H1 (cell line): ENCODE measurements at regions not wholly inside any gene's neighbourhood (a gene's known extent, or its start where the extent isn't known, plus 50 kb on each side); places are given as distances from the start of the nearest gene placed in this dataset.

Experiments
- CTCF ChIA-PET: fragments of 300-600 bp; sonication (Branson Sonifier 250); formaldehyde crosslinking; loops from one replicate; lab custom pipeline; 2021; ENCODE audit not compliant: partially characterized antibody; lab: Charles Lee
- POLR2A ChIA-PET: fragments of 300-600 bp; sonication (Branson Sonifier 250); formaldehyde crosslinking; loops from one replicate; lab custom pipeline; 2021; ENCODE audit warnings: inconsistent platforms; ENCODE audit not compliant: partially characterized antibody; lab: Charles Lee
- DNase-seq, 2 experiments: peaks; one replicate each; pipeline versions ENCODE4 v3.0.0 to v3.0.0-alpha.2; 2010 to 2022; ENCODE audit warnings: low spot score in 2 of 2, low read depth in 1 of 2, mixed read lengths in 1 of 2
- FAIRE-seq: peaks from 2 replicates; lab custom pipeline; 2011; peaks lifted over from hg19 to GRCh38; lab: Jason Lieb, UNC
- H2AFZ ChIP-seq: 2 replicates; pipeline ENCODE4 v1.8.1; 2012; ENCODE audit warnings: low read length, inconsistent platforms
- H2AK5ac ChIP-seq: 2 replicates; pipeline ENCODE4 v1.6.1; 2013; ENCODE audit warnings: low read depth, low read length
- H2BK120ac ChIP-seq: replicated peaks from 2 replicates; pipeline ENCODE3; 2013; ENCODE audit warnings: low read depth, low read length, inconsistent platforms
- H2BK12ac ChIP-seq: 2 replicates; pipeline ENCODE4 v1.6.1; 2013; ENCODE audit warnings: low read depth, low read length
- H2BK15ac ChIP-seq: 2 replicates; pipeline ENCODE4 v1.6.1; 2013; ENCODE audit warnings: low read length
- H2BK20ac ChIP-seq: 2 replicates; pipeline ENCODE4 v1.6.1; 2013; ENCODE audit warnings: low read length
- H2BK5ac ChIP-seq: 2 replicates; pipeline ENCODE4 v1.6.1; 2013; ENCODE audit warnings: low read depth, low read length
- H3K14ac ChIP-seq: 2 replicates; pipeline ENCODE4 v1.6.1; 2013; ENCODE audit warnings: inconsistent platforms; ENCODE audit not compliant: insufficient read length
- H3K18ac ChIP-seq: 2 replicates; pipeline ENCODE4 v1.6.1; 2013; ENCODE audit warnings: low read length; ENCODE audit errors: extremely low read depth
- H3K23ac ChIP-seq: 2 replicates; pipeline ENCODE4 v1.6.1; 2013; ENCODE audit warnings: inconsistent platforms; ENCODE audit not compliant: insufficient read length
- H3K23me2 ChIP-seq: 2 replicates; pipeline ENCODE4 v1.6.1; 2013; ENCODE audit warnings: low read depth, low read length
- H3K27ac ChIP-seq: 2 replicates; pipeline ENCODE4 v1.6.1; 2011; ENCODE audit warnings: low read depth, low read length, inconsistent platforms
- H3K27me3 ChIP-seq, 4 experiments: replicated peaks in 1 of 4; 1 replicate in 1 of 4; 2 replicates in 3 of 4; pipeline versions ENCODE4 v1.6.1 to v1.8.1; 2011 to 2013; ENCODE audit warnings: low read length in 3 of 4, mild to moderate bottlenecking in 3 of 4, inconsistent platforms in 2 of 4, mixed read lengths in 2 of 4, moderate library complexity in 1 of 4; ENCODE audit not compliant: control insufficient read depth in 3 of 4, insufficient read depth in 3 of 4; ENCODE audit errors: extremely low read depth in 1 of 4
- H3K36me3 ChIP-seq, 4 experiments: 2 replicates each; pipeline versions ENCODE4 v1.6.1 to v1.8.1; 2011 to 2013; ENCODE audit warnings: mild to moderate bottlenecking in 4 of 4, low read length in 3 of 4, moderate library complexity in 2 of 4, control low read depth in 1 of 4, inconsistent platforms in 1 of 4; ENCODE audit not compliant: insufficient read depth in 4 of 4, control insufficient read depth in 2 of 4
- H3K4ac ChIP-seq: replicated peaks from 2 replicates; pipeline ENCODE3; 2013; ENCODE audit warnings: low read length, low read depth, mixed read lengths, inconsistent platforms; ENCODE audit not compliant: insufficient read length
- H3K4me1 ChIP-seq, 4 experiments: replicated peaks in 1 of 4; 1 replicate in 1 of 4; 2 replicates in 3 of 4; pipeline versions ENCODE4 v1.6.1 to v1.8.1; 2011 to 2013; ENCODE audit warnings: low read length in 3 of 4, inconsistent platforms in 2 of 4, mixed read lengths in 1 of 4; ENCODE audit not compliant: insufficient read depth in 4 of 4, control insufficient read depth in 3 of 4
- H3K4me2 ChIP-seq, 2 experiments: 2 replicates each; pipeline versions ENCODE4 v1.6.1 to v1.8.1; 2011 to 2013; ENCODE audit warnings: low read depth in 2 of 2, low read length in 2 of 2, control low read depth in 1 of 2, inconsistent platforms in 1 of 2, mild to moderate bottlenecking in 1 of 2; ENCODE audit not compliant: insufficient read depth in 1 of 2
- H3K4me3 ChIP-seq, 4 experiments: fragments of 200-600, 300-600 bp in 1 of 4; sonication (generic), shearing (Covaris generic), sonication (Bioruptor Twin) in 1 of 4; 2 replicates each; pipeline versions ENCODE4 v1.5.1 to v1.8.1; 2011 to 2016; ENCODE audit warnings: low read length in 4 of 4, low read depth in 3 of 4, control low read depth in 2 of 4, inconsistent platforms in 2 of 4, mild to moderate bottlenecking in 2 of 4, mixed read lengths in 1 of 4, moderate library complexity in 1 of 4; ENCODE audit not compliant: insufficient read depth in 2 of 4; ENCODE audit errors: extremely low read depth in 1 of 4
- H3K56ac ChIP-seq: replicated peaks from 2 replicates; pipeline ENCODE3; 2013; ENCODE audit warnings: low read depth, mild to moderate bottlenecking, mixed read lengths, low read length, inconsistent platforms; ENCODE audit not compliant: insufficient read length
- H3K79me1 ChIP-seq: 2 replicates; pipeline ENCODE4 v1.6.1; 2013; ENCODE audit warnings: low read depth, low read length, control low read depth
- H3K79me2 ChIP-seq, 2 experiments: 2 replicates each; pipeline versions ENCODE4 v1.6.1 to v1.8.1; 2012 to 2013; ENCODE audit warnings: low read length in 2 of 2, mild to moderate bottlenecking in 2 of 2, inconsistent platforms in 1 of 2; ENCODE audit not compliant: insufficient read depth in 2 of 2, control insufficient read depth in 1 of 2
- H3K9ac ChIP-seq, 4 experiments: replicated peaks in 1 of 4; 1 replicate in 1 of 4; 2 replicates in 3 of 4; pipeline versions ENCODE4 v1.6.1 to v1.8.1; 2011 to 2013; ENCODE audit warnings: low read depth in 3 of 4, low read length in 3 of 4, control low read depth in 2 of 4, mild to moderate bottlenecking in 2 of 4, moderate library complexity in 2 of 4, inconsistent platforms in 1 of 4; ENCODE audit errors: extremely low read depth in 1 of 4
- H3K9me3 ChIP-seq, 2 experiments: 2 replicates each; pipeline versions ENCODE4 v1.6.1 to v1.8.1; 2012 to 2013; ENCODE audit warnings: mild to moderate bottlenecking in 2 of 2, moderate library complexity in 2 of 2, control low read depth in 1 of 2, inconsistent platforms in 1 of 2, low read depth in 1 of 2, low read length in 1 of 2, mixed read lengths in 1 of 2; ENCODE audit not compliant: insufficient read depth in 2 of 2
- H4K20me1 ChIP-seq, 2 experiments: replicated peaks in 1 of 2; 2 replicates each; pipeline versions ENCODE3 to v1.8.1; 2011 to 2013; ENCODE audit warnings: inconsistent platforms in 2 of 2, low read length in 2 of 2, mild to moderate bottlenecking in 1 of 2; ENCODE audit not compliant: insufficient read depth in 2 of 2, control insufficient read depth in 1 of 2
- H4K5ac ChIP-seq: 2 replicates; pipeline ENCODE4 v1.6.1; 2013; ENCODE audit warnings: low read length, low read depth, mixed read lengths, inconsistent platforms; ENCODE audit not compliant: insufficient read length
- H4K8ac ChIP-seq: 2 replicates; pipeline ENCODE4 v1.8.0; 2013; ENCODE audit warnings: mild to moderate bottlenecking, moderate library complexity, low read length, inconsistent platforms; ENCODE audit not compliant: insufficient read depth; ENCODE audit errors: extremely low read depth
- H4K91ac ChIP-seq: replicated peaks from 2 replicates; pipeline ENCODE3; 2013; ENCODE audit warnings: low read length, mixed read lengths, inconsistent platforms; ENCODE audit not compliant: insufficient read length
- BRCA1 ChIP-seq: IDR thresholded peaks from 2 replicates; pipeline ENCODE4 v1.6.1; 2012; ENCODE audit warnings: low read depth, low read length, improper control_type of control experiment
- CBX5 ChIP-seq: fragments of 300-800, 300-1000 bp; sonication (generic); IDR thresholded peaks from 2 replicates; pipeline ENCODE4 v1.7.1; 2016; ENCODE audit warnings: antibody characterized with exemption, low read length, low read depth
- CBX8 ChIP-seq: fragments of 300-800, 300-1000 bp; sonication (generic); IDR thresholded peaks from 2 replicates; pipeline ENCODE4 v1.7.1; 2016; ENCODE audit warnings: low read depth, low read length, borderline replicate concordance
- CHD2 ChIP-seq: IDR thresholded peaks from 2 replicates; pipeline ENCODE4 v1.6.1; 2012; ENCODE audit warnings: low read length, improper control_type of control experiment
- EZH2 ChIP-seq: fragments of 200-600 bp; sonication (generic); IDR thresholded peaks from 2 replicates; pipeline ENCODE4 v1.7.1; 2012; ENCODE audit warnings: low read depth, mild to moderate bottlenecking, moderate library complexity, low read length, inconsistent platforms; ENCODE audit not compliant: severe bottlenecking
- MAFK ChIP-seq: IDR thresholded peaks from 2 replicates; pipeline ENCODE4 v1.6.1; 2012; ENCODE audit warnings: low read depth, mild to moderate bottlenecking, improper control_type of control experiment, low read length
- POLR2AphosphoS5 ChIP-seq: IDR thresholded peaks from 2 replicates; pipeline ENCODE4 v1.6.1; 2011; ENCODE audit warnings: low read depth, low read length
- POU5F1 ChIP-seq: IDR thresholded peaks from 2 replicates; pipeline ENCODE4 v1.6.1; 2011; ENCODE audit warnings: low read depth, mild to moderate bottlenecking, low read length, moderate library complexity
- RBBP5 ChIP-seq: IDR thresholded peaks from 2 replicates; pipeline ENCODE4 v1.7.1; 2012; ENCODE audit warnings: low read depth, mild to moderate bottlenecking, inconsistent platforms, low read length, moderate library complexity, borderline replicate concordance
- RFX5 ChIP-seq: IDR thresholded peaks from 2 replicates; pipeline ENCODE4 v1.6.1; 2011; ENCODE audit warnings: low read depth, low read length, improper control_type of control experiment, borderline replicate concordance
- RXRA ChIP-seq: IDR thresholded peaks from 2 replicates; pipeline ENCODE4 v1.6.1; 2011; ENCODE audit warnings: low read depth, mild to moderate bottlenecking, low read length, moderate library complexity; ENCODE audit not compliant: insufficient read depth
- SIN3A ChIP-seq, 2 experiments: IDR thresholded peaks in 1 of 2; conservative IDR thresholded peaks in 1 of 2; 2 replicates each; pipeline ENCODE4 v1.6.1; 2011 to 2012; ENCODE audit warnings: low read length in 2 of 2, improper control_type of control experiment in 1 of 2, low read depth in 1 of 2, mild to moderate bottlenecking in 1 of 2
- SIX5 ChIP-seq: IDR thresholded peaks from 2 replicates; pipeline ENCODE4 v1.6.1; 2011; ENCODE audit warnings: mild to moderate bottlenecking, low read depth, low read length
- SP4 ChIP-seq: IDR thresholded peaks from 2 replicates; pipeline ENCODE4 v1.6.1; 2012; ENCODE audit warnings: low read length, inconsistent platforms
- TBP ChIP-seq: IDR thresholded peaks from 2 replicates; pipeline ENCODE4 v1.6.1; 2011; ENCODE audit warnings: low read depth, low read length, improper control_type of control experiment
- TCF12 ChIP-seq: IDR thresholded peaks from 2 replicates; pipeline ENCODE4 v1.6.1; 2011; ENCODE audit warnings: low read depth, mild to moderate bottlenecking, low read length
- YY1 ChIP-seq: IDR thresholded peaks from 2 replicates; pipeline ENCODE4 v1.6.1; 2011; ENCODE audit warnings: low read depth, mild to moderate bottlenecking, low read length
- WGBS, 2 experiments: shearing (Covaris generic) in 1 of 2; methylation state at CpG; one replicate each; pipeline versions ENCODE4 v1.1.6 to v1.1.7; 2013 to 2015; ENCODE audit warnings: low lambda C conversion rate in 2 of 2, mixed read lengths in 2 of 2, inconsistent platforms in 1 of 2, low coverage in 1 of 2, missing lambda C conversion rate in 1 of 2; ENCODE audit not compliant: insufficient replicate concordance in 2 of 2, insufficient coverage in 1 of 2, insufficient read length in 1 of 2; ENCODE audit errors: extremely low coverage in 1 of 2, missing lambda C conversion rate in 1 of 2; 5-methylcytosine and 5-hydroxymethylcytosine counted together

DNA sequence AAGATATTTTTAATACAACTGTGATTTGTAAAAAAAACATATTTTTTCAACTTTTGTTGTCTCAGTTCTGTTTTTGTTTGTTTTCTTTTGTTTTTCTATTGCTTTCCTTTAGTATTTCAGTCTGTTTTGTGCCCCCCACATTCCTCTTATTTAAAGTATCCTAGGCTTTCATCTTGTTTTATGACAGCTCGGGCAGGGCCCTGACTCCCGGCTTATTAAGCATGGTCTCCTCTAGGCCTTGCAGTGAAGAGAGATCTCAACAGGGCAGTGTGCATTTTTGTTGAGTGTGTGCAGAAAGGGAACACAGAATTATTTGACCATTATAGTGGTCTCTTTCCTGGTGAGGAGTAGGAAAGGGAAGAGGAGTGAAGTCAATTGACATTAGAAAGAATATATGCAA, 110.2 kb upstream of the SLC38A4 start:
- no peak overlapping the region for H3K18ac ChIP-seq
- no peaks in the 10 kb centered on the region for H3K79me2 ChIP-seq
- H3K9me3 ChIP-seq: no peaks in the 10 kb centered on the region
- POLR2A ChIA-PET: no interaction called here
- no peaks in the 10 kb centered on the region for H3K27me3 ChIP-seq
- H3K14ac ChIP-seq: no peak overlapping the region
- H3K4me3 ChIP-seq: no peak overlapping the region
- H3K9ac ChIP-seq: no peak overlapping the region
- no peak overlapping the region for H2BK12ac ChIP-seq
- H2BK15ac ChIP-seq: no peak overlapping the region
- H3K23me2 ChIP-seq: no peaks in the 10 kb centered on the region
- no peak overlapping the region for H2BK120ac ChIP-seq
- DNase-seq (no peak), FAIRE-seq (no peak)
- H3K4ac ChIP-seq: no peak overlapping the region
- no peaks in the 10 kb centered on the region for H3K4me1 ChIP-seq
- no peak overlapping the region for H3K23ac ChIP-seq
- no peak overlapping the region for H2BK5ac ChIP-seq
- no peak overlapping the region for H2AFZ ChIP-seq
- no peaks in the 10 kb centered on the region for H4K20me1 ChIP-seq
- CTCF ChIA-PET: interaction anchor here (1.1 to 1.3 kb wide), 3 partner anchors 27 to 275 kb away, joined by 3 to 5 read pairs (median 3); no protein-coding TSS in a partner anchor
- WGBS, 2 experiments: 78% methylated on average over 2 of the region's 2 CpGs; no CpG with 5 or more reads in 1 of the 2 experiments
- H3K56ac ChIP-seq: no peak overlapping the region
- H3K27ac ChIP-seq: no peak overlapping the region
- H3K79me1 ChIP-seq: no peaks in the 10 kb centered on the region
- no peak overlapping the region for H2BK20ac ChIP-seq
- H3K36me3 ChIP-seq: no peaks in the 10 kb centered on the region
- H4K8ac ChIP-seq: no peak overlapping the region
- H4K91ac ChIP-seq: no peak overlapping the region
- no peak overlapping the region for H3K4me2 ChIP-seq
- H4K5ac ChIP-seq: no peak overlapping the region
- no peak overlapping the region for H2AK5ac ChIP-seq
- TF ChIP-seq RBBP5: no peak
- no peak for TF ChIP-seq TCF12
- TF ChIP-seq TBP: no peak
- no peak for TF ChIP-seq YY1
- TF ChIP-seq RFX5: no peak
- TF ChIP-seq POLR2AphosphoS5: no peak
- TF ChIP-seq SP4: no peak
- no peak for TF ChIP-seq SIN3A (conservative IDR thresholded peaks at IDR 0.05 in 1 of 2, IDR thresholded peaks at IDR 0.05 in 1 of 2; ENCODE audit: low read depth in 1 of 2, low read length in 2 of 2)
- TF ChIP-seq CHD2: no peak
- no peak for TF ChIP-seq POU5F1
- no peak for TF ChIP-seq SIX5
- TF ChIP-seq EZH2: no peak
- TF ChIP-seq RXRA: no peak
- TF ChIP-seq MAFK: no peak
- TF ChIP-seq CBX5: no peak
- no peak for TF ChIP-seq BRCA1
- TF ChIP-seq CBX8: no peak
